ACC112 (cell line): ENCODE measurements at regions not wholly inside any gene's neighbourhood (a gene's known extent, or its start where the extent isn't known, plus 50 kb on each side); places are given as distances from the start of the nearest gene placed in this dataset.
"Not testable (repeated sequence)": the region's sequence is repeated elsewhere in the genome, so short reads cannot be mapped to it uniquely, and the experiment has no call there.

ENCODE experiments used
- H2AFZ ChIP-seq: fragments of 200-600 bp; sonication (generic); one replicate; pipeline ENCODE4 v1.6.0; 2017; ENCODE audit warnings: antibody characterized with exemption, low read length; ENCODE audit not compliant: unreplicated experiment
- H3K27ac ChIP-seq: fragments of 200-600 bp; sonication (generic); 2 replicates; pipeline ENCODE4 v1.5.1; 2014; ENCODE audit warnings: low read depth, mild to moderate bottlenecking, antibody characterized with exemption, low read length, moderate library complexity
- H3K27me3 ChIP-seq: fragments of 200-600 bp; sonication (generic); 2 replicates; pipeline ENCODE4 v1.6.1; 2014; ENCODE audit warnings: mild to moderate bottlenecking, antibody characterized with exemption, low read length, moderate library complexity, mixed read lengths; ENCODE audit not compliant: insufficient read depth
- H3K36me3 ChIP-seq: fragments of 200-600 bp; sonication (generic); 2 replicates; pipeline ENCODE4 v1.6.1; 2016; ENCODE audit warnings: mild to moderate bottlenecking, antibody characterized with exemption, low read length, moderate library complexity, mixed read lengths; ENCODE audit not compliant: insufficient read depth
- H3K4me1 ChIP-seq: fragments of 200-600 bp; sonication (generic); one replicate; pipeline ENCODE4 v1.6.1; 2016; ENCODE audit warnings: low read length, mixed read lengths; ENCODE audit not compliant: insufficient read depth, unreplicated experiment, control insufficient read depth
- H3K4me3 ChIP-seq: fragments of 200-600 bp; sonication (generic); 2 replicates; pipeline ENCODE4 v1.5.1; 2014; ENCODE audit warnings: mild to moderate bottlenecking, low read depth, low read length
- H3K79me2 ChIP-seq: fragments of 200-600 bp; sonication (generic); one replicate; pipeline ENCODE4 v1.6.0; 2016; ENCODE audit warnings: low read length; ENCODE audit not compliant: control insufficient read depth, unreplicated experiment, insufficient read depth

DNA sequence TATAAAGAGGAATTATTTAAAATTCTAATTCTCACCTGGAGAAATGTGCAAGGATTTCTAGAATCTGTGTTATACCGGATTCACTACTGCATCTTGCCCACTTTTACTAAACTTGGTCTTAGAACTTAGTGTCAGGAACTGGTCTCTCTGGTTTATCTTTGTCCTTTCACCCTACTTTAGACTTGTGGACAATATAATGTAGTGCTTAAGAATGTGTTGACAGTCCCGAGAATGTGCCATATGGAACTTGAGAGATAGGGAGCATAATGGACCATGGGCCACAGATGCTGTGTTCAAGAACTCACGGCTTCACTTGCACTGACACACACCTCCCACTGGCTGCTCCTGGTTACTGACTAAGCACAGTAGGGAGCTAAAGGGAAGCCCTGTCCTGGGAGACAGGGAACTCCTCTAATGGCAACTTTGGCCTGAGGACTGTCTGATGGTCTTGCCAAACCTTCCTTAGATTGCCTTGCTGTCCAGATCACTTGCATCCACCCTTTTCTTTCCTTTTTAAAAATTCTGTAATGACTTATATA is 476.0 kb upstream of the CHD1 start:
- not testable (repeated sequence) for H2AFZ ChIP-seq, H3K79me2 ChIP-seq, H3K27me3 ChIP-seq, H3K36me3 ChIP-seq, H3K27ac ChIP-seq, H3K4me1 ChIP-seq, H3K4me3 ChIP-seq

DNA sequence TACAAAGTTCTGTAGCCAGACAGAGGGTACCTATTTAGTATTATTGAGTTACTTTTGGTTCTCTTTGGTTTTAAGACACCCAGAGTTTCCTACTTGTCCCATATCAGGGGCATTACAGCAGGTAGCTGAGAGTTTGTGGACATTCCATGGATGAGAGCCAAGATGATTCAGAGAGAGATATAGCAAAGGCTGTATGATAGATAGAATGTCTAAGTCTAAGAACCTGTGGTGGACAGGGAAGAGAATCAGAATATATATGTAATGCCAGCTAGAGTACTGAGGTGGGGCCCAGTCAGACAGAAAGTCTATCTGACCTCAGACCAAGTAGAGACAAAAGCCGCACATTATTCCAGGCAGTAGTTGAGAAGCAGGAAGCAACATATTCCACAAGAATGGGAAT is 471.8 kb upstream of the CHD1 start:
- not testable (repeated sequence) for H3K36me3 ChIP-seq, H3K4me1 ChIP-seq, H3K79me2 ChIP-seq, H3K27ac ChIP-seq, H2AFZ ChIP-seq, H3K4me3 ChIP-seq, H3K27me3 ChIP-seq

DNA sequence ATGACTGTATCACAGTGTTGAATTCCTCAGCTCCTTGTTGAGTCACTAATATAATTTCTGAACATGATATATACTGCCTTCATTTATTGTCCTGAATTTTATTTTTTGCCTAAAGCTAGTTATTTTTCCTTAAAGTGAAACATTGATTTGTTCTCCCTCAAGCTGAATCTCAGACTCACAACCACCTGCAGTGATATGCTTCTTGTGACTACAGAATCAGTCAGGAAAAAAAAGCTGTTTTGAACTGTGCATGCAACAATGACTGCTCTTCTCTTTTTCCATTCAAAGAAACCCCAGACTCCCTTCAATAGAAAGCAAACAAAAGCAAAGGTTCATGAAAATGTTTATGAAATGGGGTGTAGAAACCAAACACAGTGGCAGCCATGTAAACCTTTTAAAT is 470.2 kb upstream of the CHD1 start:
- Histone ChIP-seq H3K36me3 (no peaks in the 10 kb centered on the region), H3K79me2 (no peaks in the 10 kb centered on the region), H3K4me3 (no peak overlapping the region), H3K4me1 (no peaks in the 10 kb centered on the region), H2AFZ (no peak overlapping the region), H3K27me3 (no peaks in the 10 kb centered on the region), H3K27ac (no peak overlapping the region)

DNA sequence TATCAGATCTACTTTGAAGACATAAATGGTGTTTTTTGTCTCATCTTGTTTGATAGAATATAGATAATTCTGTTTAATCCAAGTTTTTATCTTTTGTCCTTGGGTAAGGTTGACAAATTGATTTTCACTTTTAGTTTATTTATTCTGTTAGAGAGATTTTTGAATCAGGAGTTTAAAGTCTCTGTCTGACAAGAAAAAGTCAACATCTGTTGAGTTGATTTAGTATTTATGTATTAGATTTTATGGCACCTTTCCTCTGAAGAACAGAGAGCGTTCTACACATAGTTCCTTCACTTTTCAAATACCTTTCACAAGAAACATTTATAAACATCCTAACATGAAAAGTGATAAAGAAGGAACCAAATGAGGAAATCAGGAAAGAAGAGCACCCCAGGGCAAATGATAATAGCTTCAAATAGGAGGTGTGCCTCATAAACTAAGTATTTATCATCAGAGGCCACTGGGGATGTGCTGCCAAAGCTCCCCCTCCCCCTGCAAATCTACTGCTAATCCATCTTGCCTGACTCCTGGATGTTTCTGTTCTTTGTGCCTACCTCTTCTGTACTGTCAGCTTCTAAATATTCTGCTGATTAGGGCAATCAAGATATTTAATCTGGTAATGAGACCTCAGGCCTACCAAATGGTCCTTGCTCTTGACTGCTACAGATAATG is 457.7 kb upstream of the CHD1 start:
- H3K27ac ChIP-seq = no peak overlapping the region
- H3K4me3 ChIP-seq = no peak overlapping the region
- no peaks in the 10 kb centered on the region for H3K27me3 ChIP-seq
- H2AFZ ChIP-seq = no peak overlapping the region
- no peaks in the 10 kb centered on the region for H3K4me1 ChIP-seq
- no peaks in the 10 kb centered on the region for H3K36me3 ChIP-seq
- H3K79me2 ChIP-seq = no peaks in the 10 kb centered on the region

DNA sequence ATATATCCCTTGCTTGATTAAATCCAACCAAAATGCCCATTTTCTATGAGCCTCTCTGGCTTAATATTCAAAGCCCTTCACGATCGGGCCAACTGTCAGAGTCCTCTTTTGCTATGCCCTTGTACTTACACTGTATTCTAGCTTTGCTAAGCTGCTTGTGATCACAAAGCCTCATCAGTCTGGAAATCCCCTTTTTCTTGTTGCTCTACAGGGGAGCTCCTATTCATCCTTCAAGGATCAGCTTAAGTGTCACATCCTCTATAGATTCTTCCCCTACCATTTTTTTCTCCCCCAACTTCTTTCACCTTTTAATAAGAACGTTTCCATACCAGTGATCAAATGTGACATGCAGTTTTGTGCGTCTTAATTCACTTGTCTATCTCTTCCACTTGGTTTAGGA is 450.4 kb upstream of the CHD1 start:
- no peaks in the 10 kb centered on the region for H3K79me2 ChIP-seq
- H3K4me3 ChIP-seq = no peak overlapping the region
- no peaks in the 10 kb centered on the region for H3K27me3 ChIP-seq
- H3K4me1 ChIP-seq = no peaks in the 10 kb centered on the region
- no peaks in the 10 kb centered on the region for H3K36me3 ChIP-seq
- no peak overlapping the region for H2AFZ ChIP-seq
- H3K27ac ChIP-seq = no peak overlapping the region

DNA sequence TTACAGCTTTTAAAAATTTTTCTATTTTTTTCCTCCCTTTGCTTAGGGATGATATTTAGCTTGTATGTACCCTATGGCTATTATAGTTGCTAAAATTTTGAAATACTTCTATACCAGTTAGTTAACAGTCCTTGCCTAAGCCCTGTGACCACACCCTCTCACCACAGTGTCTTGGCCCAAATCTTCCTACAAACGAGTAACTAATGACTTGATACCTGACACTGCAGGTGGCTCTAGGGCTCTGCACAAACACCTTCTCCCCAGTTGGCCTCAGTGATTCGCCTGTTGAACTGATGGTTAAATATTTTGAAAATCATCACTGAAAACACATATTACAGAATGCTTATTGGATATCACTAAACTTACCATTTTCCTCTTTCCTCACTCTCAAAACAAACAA is 449.6 kb upstream of the CHD1 start:
- Histone ChIP-seq H3K27ac (no peak overlapping the region), H3K36me3 (no peaks in the 10 kb centered on the region), H2AFZ (no peak overlapping the region)

DNA sequence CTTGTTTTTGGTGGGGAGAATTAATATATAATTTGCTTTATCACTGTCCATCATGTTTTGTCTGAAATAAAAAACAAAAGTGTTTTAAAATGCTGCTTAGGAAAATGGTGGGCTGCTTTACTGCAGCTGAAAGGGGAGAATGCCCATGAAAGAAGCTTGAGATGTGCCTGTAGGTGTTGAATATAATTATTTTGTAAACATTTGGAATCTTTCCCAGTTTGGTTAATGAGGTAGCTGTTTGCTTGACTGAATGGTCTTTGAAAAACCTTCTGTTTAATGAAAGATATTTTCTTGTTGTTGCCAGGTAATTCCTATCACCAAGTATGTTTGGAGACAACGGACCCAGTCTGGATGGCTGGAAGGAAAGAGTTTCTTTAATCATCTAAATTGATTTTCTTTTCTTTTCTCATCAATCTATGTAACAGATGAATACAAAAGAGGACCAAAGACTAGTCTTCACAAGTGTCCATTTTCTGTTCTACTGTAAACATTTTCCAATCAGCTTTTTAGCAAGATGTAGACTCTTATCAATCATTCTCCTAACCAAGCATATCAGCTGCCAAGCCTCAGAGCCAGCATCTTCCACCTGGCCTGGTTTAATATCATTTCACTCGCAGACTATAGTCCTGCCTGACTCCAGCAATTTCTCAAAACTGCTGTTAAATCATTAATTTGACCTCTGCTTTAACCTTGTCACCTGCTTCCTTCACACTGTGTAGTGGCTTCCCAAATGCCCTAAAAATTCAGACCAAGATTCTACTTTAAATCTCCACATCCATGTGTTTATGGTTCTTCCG is 441.2 kb upstream of the CHD1 start:
- H3K36me3 ChIP-seq = no peaks in the 10 kb centered on the region
- H3K79me2 ChIP-seq = no peaks in the 10 kb centered on the region
- H3K4me1 ChIP-seq = no peaks in the 10 kb centered on the region
- no peak overlapping the region for H3K4me3 ChIP-seq
- H3K27ac ChIP-seq = no peak overlapping the region
- H3K27me3 ChIP-seq = no peaks in the 10 kb centered on the region
- no peak overlapping the region for H2AFZ ChIP-seq

More for the DNA sequence above, 449.6 kb upstream of the CHD1 start:
- H3K27me3 ChIP-seq = no peaks in the 10 kb centered on the region
- no peak overlapping the region for H3K4me3 ChIP-seq
- H3K79me2 ChIP-seq = no peaks in the 10 kb centered on the region
- no peaks in the 10 kb centered on the region for H3K4me1 ChIP-seq

DNA sequence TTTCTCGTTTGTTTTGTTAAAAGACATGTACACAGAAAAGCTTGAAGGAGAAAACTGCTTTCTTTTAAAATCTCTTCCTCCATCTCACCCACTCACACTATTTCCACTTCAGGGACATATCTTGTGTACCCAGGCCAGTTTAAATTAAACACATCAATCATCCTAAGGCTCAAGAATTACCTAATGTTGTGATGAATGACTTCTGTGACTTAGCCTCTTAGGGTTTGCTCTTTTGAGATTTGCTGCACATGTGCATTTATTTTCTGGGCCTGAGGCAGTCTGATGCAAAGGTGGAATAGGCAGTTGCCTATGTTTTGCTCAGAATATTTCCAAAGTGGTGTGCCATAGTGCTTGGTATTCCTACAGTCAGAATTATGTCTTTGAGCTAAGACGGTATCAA is 439.9 kb upstream of the CHD1 start:
- Histone ChIP-seq H3K36me3 (no peaks in the 10 kb centered on the region), H3K79me2 (no peaks in the 10 kb centered on the region), H3K27me3 (no peaks in the 10 kb centered on the region), H2AFZ (no peak overlapping the region), H3K27ac (no peak overlapping the region), H3K4me3 (no peak overlapping the region), H3K4me1 (no peaks in the 10 kb centered on the region)

DNA sequence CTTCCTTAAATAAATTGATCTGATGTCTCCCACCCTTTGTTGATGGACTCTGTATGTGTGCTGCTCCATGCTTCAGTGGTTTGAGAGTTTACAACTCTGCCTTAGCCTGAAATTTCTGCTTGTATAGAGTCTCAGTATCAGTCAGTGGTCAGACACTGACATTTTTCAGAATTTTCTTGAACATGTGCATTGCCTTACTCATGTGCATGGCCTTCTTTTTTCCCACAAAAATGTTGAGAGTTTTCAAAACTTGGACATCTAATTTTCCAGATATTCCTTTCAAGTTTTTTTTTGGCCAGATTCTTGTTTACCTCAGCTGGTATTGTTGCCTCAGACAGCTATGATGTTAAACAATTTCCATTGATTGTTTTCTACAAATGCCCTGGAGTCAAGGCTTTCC is 427.1 kb upstream of the CHD1 start:
- no peaks in the 10 kb centered on the region for H3K79me2 ChIP-seq
- H3K27me3 ChIP-seq = no peaks in the 10 kb centered on the region
- H2AFZ ChIP-seq = no peak overlapping the region
- H3K4me3 ChIP-seq = no peak overlapping the region
- H3K27ac ChIP-seq = no peak overlapping the region
- H3K36me3 ChIP-seq = no peaks in the 10 kb centered on the region
- H3K4me1 ChIP-seq = no peaks in the 10 kb centered on the region

DNA sequence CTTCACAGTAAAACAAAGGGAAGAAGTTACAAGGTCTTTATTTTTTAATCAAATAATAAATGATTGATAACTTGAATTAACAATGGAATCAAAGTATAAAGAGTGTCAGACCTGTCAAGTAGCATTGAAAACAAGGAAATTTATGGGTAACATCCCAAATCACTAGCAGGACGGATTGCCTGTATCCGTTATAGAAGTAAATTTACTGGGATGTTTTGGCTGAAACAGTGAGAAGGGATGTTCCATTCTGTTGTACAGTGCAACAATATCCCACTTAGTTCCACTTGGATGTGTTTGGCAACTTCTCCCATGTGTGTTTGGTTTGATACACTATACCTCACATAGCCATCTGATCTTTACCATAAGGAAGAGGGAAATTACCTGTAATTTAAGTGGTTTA is 421.0 kb upstream of the CHD1 start:
- Histone ChIP-seq H3K79me2 (no peaks in the 10 kb centered on the region), H2AFZ (no peak overlapping the region), H3K27ac (no peak overlapping the region), H3K4me1 (no peaks in the 10 kb centered on the region), H3K27me3 (no peaks in the 10 kb centered on the region), H3K4me3 (no peak overlapping the region), H3K36me3 (no peaks in the 10 kb centered on the region)

DNA sequence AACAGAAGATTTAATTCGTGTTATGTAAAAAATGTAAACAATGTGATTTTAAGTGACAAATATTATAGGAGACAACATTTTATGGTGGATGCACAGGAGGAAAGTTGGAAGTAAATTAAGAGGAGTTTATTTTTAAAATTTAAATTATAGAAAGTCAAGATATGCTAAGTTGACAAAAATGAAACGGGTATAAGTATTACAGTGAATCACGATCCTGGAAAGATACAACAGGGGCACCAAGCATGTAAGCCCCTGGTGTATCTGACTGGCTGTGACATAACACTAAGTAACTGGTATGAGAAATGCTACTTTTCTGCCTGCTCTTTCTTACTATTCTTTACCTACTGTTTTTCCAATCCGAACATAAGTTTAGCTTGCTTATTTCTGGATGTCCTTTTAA is 419.8 kb upstream of the CHD1 start:
- Histone ChIP-seq H3K4me1 (no peaks in the 10 kb centered on the region), H3K27ac (no peak overlapping the region), H3K27me3 (no peaks in the 10 kb centered on the region), H3K36me3 (no peaks in the 10 kb centered on the region), H3K79me2 (no peaks in the 10 kb centered on the region), H3K4me3 (peak overlapping the region; percentile 51; the same call in 1 of the 2 replicates), H2AFZ (no peak overlapping the region)
